HT-29 (cell line): ENCODE measurements at regions not wholly inside any gene's neighbourhood (a gene's known extent, or its start where the extent isn't known, plus 50 kb on each side); places are given as distances from the start of the nearest gene placed in this dataset.

ENCODE experiments used
- DNase-seq: peaks from one replicate; pipeline ENCODE4 v3.0.0-alpha.2; 2015; ENCODE audit warnings: low spot score

- no peak for DNase-seq
Measured at GRCh38 chrX:97666890-97667289, 783.2 kb downstream of the RPA4 start.

- DNase-seq: no peak
Measured at GRCh38 chrX:97668126-97668525, 784.4 kb downstream of the RPA4 start.

GRCh38 chrX:97672138-97672537, 788.4 kb downstream of the RPA4 start:
- no peak for DNase-seq

GRCh38 chrX:97672608-97673007, 788.9 kb downstream of the RPA4 start:
- no peak for DNase-seq

- no peak for DNase-seq
Measured at GRCh38 chrX:97673135-97673534, 789.4 kb downstream of the RPA4 start.

GRCh38 chrX:97682991-97683840, 799.5 kb downstream of the RPA4 start:
- no peak for DNase-seq

- DNase-seq: peak; percentile 71
Measured at GRCh38 chrX:97685753-97686152, 802.0 kb downstream of the RPA4 start.

- DNase-seq: no peak
Measured at GRCh38 chrX:97691901-97692455, 808.3 kb downstream of the RPA4 start.

- DNase-seq: no peak
Measured at GRCh38 chrX:97692575-97692974, 808.9 kb downstream of the RPA4 start.

GRCh38 chrX:97700547-97700946, 816.8 kb downstream of the RPA4 start:
- no peak for DNase-seq

GRCh38 chrX:97704474-97704873, 820.8 kb downstream of the RPA4 start:
- no peak for DNase-seq

- no peak for DNase-seq
Measured at GRCh38 chrX:97704881-97705280, 821.2 kb downstream of the RPA4 start.

- DNase-seq: no peak
Measured at GRCh38 chrX:97705936-97706335, 822.2 kb downstream of the RPA4 start.

GRCh38 chrX:97714072-97714471, 830.4 kb downstream of the RPA4 start:
- no peak for DNase-seq

- DNase-seq: no peak
Measured at GRCh38 chrX:97728215-97728614, 844.5 kb downstream of the RPA4 start.

GRCh38 chrX:97740044-97740443, 856.3 kb downstream of the RPA4 start:
- DNase-seq: peak; percentile 16

GRCh38 chrX:97740886-97741285, 857.2 kb downstream of the RPA4 start:
- peak; percentile 58 for DNase-seq

GRCh38 chrX:97743014-97743413, 859.3 kb downstream of the RPA4 start:
- DNase-seq: no peak

GRCh38 chrX:97747346-97747745, 863.6 kb downstream of the RPA4 start:
- no peak for DNase-seq

- DNase-seq: no peak
Measured at GRCh38 chrX:97751016-97751415, 867.3 kb downstream of the RPA4 start.

GRCh38 chrX:97751735-97752134, 868.0 kb downstream of the RPA4 start:
- no peak for DNase-seq

- DNase-seq: no peak
Measured at GRCh38 chrX:97756879-97757278, 873.2 kb downstream of the RPA4 start.

GRCh38 chrX:97763391-97763790, 879.7 kb downstream of the RPA4 start:
- DNase-seq: no peak
